Epidermal melanocyte (primary cell): ENCODE measurements at regions not wholly inside any gene's neighbourhood (a gene's known extent, or its start where the extent isn't known, plus 50 kb on each side); places are given as distances from the start of the nearest gene placed in this dataset.

Experiments used
- DNase-seq: peaks from one replicate; pipeline ENCODE4 v3.0.0; 2011; ENCODE audit warnings: low spot score; ENCODE audit not compliant: insufficient read length

- no peak for DNase-seq
These were observed 151.4 kb downstream of the RPS24 start for GRCh38 chr10:78184851-78185692.

DNA sequence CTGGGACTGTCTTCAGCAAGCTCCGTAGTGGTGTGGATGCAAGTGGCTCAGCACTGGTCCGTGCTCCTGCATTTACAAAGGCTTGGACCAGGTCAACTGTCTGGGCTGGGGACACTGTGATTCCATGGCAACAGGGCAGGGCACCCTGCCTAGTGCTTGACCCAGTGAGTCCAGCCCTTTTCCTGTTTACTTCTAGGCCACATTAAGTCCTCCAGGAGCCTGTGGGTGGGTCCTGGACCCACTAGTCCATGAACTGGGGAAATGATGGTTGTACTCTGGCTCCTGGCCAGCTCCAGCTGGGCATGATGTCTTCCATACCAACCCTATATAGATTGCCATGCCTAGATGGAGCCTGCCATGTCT, 152.0 kb downstream of the RPS24 start:
- DNase-seq = no peak

DNA sequence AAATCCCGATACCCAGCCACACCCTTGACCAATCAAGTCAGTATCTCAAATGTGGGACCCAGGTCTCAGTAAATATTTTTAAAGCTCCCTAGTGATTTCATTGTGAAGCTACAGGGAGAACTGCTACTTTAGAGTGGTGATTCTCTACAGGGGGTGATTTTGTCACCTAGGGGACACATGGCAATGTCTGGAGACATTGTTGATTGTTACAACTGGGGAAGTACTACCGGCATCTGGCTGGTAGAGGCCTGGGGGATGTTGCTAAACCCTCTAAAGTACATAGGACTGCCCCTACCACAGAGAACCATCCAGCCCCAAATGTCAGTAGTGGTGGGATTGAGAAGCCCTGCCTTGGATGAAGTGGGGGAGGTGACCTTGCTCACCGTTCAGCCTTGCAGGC, 152.9 kb downstream of the RPS24 start:
- DNase-seq = no peak

DNA sequence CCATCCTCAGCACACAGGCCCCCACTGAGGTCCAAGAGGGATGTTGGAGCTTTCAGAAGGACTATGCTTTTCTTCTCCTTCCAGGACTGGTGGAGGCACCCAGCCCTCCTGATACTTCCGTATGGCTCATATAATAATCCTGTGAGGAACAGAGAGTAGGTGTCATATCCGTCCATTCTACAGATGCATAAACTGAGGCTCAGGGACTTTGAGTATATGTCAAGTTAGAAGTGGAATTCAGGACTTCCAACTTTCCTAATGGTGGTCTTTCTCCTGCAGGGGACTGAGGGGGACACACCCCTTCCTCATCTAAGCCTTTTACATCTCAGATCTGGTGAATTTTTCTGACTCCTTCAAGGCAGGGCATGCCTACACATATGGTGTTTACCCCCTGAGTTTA, 153.7 kb downstream of the RPS24 start:
- no peak for DNase-seq

GRCh38 chr10:78188446-78188845, 154.8 kb downstream of the RPS24 start:
- DNase-seq = no peak

DNA sequence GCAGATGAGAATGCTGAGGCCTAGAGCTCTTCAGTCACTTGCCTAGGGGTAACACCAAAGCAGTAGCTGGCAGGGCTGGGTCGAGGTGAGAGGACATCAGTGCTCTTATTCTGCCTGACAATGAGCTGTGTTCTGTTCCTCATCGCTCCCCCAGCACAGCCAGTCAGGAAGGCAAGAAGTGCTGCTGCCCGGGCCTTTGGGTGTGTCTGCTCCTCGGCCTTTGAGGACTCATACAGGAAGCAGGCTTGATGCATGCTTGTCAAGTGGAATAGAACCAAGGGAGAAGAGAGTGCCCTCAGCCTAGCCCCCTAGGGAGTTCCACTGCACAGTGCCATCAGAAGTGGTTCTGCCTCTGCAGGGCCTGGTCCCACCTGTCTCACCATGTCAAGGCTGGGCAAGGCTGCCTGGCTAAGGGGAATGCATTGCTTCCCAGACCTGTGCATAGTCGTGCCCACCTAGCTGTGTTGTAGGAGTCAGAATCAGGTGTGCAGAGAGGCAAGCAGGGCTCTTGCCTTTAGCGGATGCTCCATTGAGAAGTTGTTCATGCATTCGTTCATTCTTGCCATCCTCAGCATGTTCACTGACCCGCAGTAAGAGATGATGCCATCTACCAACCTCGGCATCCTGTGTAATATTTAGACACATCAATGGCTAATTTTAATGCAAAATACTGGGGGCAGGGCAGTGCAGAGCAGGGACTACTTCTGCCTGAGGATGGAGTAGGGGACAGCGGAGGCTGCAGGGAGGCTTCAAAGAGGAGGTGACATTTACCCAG, 156.6 kb downstream of the RPS24 start:
- no peak for DNase-seq

- no peak for DNase-seq
These were observed 157.6 kb downstream of the RPS24 start for GRCh38 chr10:78191301-78191700.

DNA sequence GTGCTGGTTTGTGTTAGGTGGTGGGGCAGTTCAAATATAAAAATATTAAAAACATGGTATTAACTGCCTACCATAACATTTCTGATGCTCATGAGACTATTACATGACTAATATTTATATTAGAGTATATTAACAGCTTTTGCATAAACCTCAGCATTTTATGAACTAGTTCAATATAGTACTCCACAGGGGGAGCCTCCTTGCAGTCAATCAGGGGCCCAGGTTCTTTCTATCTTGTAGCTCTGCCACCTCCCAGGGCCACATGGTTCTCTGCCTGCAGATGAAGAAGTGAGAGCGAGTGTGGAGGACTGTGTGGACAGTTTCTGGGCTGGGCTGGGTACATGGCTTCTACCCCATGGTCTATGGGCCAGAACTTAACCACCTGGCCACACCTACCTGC, 159.5 kb downstream of the RPS24 start:
- DNase-seq = no peak

GRCh38 chr10:78194050-78194449, 160.4 kb downstream of the RPS24 start:
- DNase-seq = no peak

GRCh38 chr10:78194539-78195402, 161.1 kb downstream of the RPS24 start:
- no peak for DNase-seq

DNA sequence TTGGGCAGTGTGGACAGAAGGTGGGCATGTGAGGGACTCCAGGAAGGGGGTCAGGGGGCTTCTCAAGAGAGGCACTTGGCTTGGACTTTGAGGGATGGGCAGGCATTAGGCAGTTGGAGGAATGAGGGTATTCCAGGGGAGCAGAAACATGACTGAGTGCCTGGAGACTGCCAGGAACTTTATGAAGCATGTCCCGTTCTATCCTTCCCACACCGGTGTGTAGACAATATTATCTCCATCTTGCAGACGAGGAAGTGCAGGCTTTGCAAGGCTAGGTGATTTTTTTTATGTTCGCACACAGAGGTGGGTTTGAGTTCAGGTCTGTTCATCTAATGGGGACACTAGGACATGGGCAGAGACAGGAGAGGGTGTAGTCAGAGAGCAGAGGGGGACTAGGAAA, 162.7 kb downstream of the RPS24 start:
- no peak for DNase-seq

DNA sequence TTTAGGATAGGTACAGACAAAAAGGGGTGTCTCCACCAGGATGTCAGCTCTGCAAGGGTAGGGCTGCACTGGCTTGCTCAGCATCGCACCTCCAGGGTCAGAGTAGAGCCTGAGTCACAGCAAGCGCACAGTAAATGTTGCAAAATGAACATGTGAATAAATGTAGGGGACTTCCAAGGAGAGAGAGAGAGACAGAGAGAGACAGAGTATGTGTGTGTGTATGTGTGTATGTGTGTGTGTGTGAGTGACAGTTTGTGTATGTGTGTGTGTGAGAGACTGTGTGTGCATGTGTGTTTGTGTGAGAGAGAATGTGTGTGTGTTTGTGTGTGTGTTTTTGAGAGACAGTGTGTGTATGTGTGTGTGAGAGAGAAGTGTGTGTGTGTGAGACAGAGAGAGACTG, 163.3 kb downstream of the RPS24 start:
- no peak for DNase-seq

DNA sequence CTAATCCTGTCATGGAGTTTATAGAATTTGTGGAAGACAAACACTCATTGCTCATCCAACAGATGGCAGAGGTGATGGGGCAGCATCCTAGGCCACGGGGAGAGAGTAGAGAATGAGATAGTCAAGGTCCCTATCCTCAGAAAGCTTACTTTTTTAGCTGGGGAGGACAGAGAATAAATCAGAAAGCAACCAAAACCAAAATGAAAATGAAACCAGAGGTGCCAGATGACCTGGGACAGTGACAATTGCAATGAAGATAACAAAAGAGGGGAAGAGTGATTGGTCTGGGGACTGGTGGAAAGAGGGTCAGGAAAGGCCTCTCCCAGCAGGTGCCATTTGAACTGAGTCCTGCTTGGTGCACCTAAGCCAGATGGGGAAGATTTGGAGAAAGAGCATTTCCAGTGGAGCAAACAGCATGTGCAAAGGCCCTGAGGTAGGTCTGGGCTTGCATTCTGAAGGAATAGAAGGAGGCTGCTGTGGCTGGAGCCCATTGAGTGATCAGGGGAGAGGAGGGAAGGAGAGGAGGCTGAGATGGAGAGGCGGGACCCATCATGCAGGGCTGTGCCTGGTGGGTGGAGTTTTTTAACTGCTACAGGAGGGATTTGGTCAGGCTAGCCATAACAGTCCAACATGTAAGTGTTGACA, 164.1 kb downstream of the RPS24 start:
- DNase-seq = no peak

DNA sequence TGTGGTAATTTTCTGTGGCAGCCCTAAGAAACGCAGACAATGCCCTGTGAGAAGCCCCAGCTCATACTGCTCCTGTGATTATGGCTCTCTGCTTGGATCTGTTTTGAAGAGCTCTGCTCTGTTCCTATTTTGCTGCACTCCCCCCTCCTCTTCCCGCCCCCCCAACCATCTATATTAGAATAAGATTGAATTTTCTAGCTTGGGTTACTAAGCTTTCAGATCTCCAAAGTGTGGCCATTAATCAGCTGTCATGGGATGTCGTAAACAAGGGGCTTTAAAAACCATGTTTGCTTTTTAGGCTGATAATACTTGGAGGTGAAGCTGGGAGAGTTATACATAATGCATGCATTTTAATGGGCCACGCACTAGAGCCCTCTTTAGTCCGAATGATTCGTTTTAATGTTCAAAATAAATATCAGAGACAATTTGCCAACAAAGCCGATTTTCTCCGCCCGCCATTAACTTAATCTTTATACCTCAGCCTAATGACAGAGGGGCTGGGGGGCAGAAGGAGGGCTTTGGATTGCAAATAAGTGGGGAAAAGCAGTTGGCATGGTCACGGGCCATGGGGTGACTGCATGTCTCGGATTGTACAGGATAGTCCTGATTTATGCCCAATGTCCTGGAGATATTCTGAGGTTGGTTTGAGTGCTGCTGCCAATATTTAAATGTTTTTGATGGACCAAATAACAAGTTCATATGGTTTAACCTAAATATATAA, 165.5 kb downstream of the RPS24 start:
- DNase-seq = no peak

- no peak for DNase-seq
These were observed 166.1 kb downstream of the RPS24 start for GRCh38 chr10:78199759-78200158.

DNA sequence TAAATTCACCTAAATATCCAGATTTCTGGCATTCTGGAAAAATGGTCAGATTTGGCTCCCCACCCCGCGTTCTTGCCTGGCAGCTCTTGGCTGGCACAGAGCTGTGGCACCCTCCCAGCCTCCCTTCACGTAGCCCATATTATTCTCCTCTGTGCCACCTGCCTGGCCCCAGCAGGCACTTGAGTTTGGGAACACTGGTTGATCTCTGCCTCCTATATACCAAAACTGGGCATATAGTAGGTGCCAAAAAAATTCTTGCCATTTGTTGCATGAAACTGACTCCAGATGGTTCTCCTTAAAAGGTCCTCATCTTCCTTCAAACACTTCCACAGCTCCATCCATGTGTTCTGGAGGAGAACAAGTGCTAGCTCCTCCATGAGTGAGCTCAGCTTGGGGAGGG, 167.0 kb downstream of the RPS24 start:
- DNase-seq = no peak

DNA sequence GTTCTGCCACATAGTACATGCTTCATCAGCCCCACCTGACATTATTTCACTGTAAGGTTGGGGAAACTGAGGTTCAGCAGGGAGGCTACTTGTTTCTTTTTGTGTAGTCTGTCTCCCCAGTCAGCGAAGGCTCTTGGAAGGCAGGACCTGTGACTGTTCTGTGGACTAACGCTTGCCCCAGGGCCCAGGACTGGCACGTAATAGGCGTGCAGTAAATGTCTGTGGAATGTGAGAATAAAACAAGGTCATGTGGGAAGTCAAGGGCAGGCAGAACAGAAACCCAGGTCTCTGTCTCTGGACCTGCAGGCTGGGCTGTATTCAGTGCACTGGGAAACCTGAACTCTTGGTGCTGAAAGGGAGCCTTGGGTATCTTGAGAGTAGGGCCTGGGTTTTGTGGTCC, 168.7 kb downstream of the RPS24 start:
- DNase-seq = no peak

DNA sequence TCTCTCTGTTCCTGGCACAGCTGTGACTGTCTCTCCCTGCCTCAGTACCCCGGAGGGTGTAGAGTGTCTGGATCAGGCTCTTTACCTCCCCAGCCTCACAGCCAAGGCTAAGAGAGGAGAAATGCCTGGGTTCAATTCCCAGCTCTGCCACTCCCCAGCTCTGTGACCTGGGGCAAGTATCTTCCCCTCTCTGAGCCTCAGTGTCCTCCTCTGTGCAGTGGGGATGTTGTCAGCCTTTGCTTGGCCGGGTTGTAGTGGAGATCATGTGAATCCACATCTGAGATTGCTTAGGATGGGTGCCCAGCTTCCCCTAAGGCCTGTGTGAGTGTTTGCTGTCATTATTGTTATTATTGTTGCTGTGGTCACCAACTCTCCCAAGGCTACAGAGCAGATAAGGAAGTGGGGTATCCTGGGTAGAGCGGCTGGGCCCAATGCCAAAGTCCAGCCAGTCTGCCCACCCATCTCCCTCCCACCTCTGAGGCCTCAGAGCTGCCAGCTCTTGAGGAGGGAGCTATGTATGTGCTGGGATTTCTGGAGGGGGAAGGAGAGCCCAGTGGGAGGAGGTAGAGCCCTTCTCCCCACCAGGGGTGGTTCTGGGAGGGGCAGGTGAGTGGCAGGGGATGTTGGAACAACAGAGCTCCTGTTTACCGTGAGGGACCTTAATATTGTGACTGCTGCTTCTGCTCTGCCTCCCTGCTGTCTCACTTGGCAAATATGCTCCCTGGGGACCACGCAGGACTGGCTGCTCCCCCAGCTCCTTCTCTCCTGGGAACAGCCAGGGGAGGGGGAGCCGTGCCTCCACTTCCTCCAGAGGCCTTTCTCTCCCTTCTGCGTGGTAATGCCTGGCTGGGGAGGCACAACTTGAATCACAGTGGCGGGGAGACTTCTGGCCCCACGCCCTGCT, 170.5 kb downstream of the RPS24 start:
- DNase-seq = no peak

DNA sequence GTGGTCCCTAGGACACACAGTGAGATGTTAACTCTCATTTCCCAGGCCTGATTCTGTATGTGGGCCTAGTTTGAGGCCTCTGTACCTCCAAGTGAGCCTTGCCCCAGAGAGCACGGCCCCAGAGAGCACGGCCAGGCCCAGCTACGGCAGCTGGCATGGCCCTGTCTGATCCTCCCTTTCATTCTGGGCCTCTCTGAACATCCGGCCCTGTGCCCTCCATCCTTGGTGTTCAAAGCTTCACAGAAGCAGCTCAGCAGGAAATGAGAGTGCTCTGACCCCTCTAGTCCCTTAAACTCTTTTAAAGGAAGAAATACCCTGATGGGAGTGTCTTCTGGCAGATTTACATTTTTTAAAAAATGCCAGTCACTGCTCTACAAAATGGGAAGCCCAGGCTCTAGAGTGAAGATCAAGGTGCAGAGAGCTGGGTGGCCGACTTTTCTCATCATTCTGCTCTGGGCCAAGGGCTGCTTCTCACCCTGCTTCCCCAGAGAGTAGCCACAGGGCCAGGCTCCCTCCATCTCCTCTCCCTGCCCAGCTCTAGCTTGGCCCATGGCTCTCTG, 171.9 kb downstream of the RPS24 start:
- DNase-seq = no peak
